ENCODE measurements at regions not wholly inside any gene's neighbourhood (a gene's known extent, or its start where the extent isn't known, plus 50 kb on each side); places are given as distances from the start of the nearest gene placed in this dataset.

- Histone ChIP-seq H3K9ac (replicated peaks; ENCODE audit: extremely low read depth, insufficient read depth, low read length) (no peak overlapping the region), H3K9me1 (replicated peaks; ENCODE audit: control insufficient read depth, extremely low read depth, insufficient read depth, low read length) (no peaks in the 10 kb centered on the region), H2AFZ (ENCODE audit: low read depth, low read length) (no peak overlapping the region), H3K4me3 (replicated peaks in 1 of 3; ENCODE audit: insufficient read depth in 1 of 3, low read depth in 1 of 3, low read length in 3 of 3) (no peak overlapping the region), H3K79me2 (ENCODE audit: control insufficient read depth, insufficient read depth, low read length) (no peaks in the 10 kb centered on the region), H4K20me1 (replicated peaks; ENCODE audit: control insufficient read depth, extremely low read depth, insufficient read depth, low read length) (no peaks in the 10 kb centered on the region), H3K4me2 (ENCODE audit: insufficient read depth, low read length) (no peak overlapping the region), H3K4me1 (ENCODE audit: control insufficient read depth, extremely low read depth, insufficient read depth, low read length) (no peaks in the 10 kb centered on the region), H3K9me3 (replicated peaks; ENCODE audit: control insufficient read depth, insufficient read depth, low read length) (no peaks in the 10 kb centered on the region), H3K36me3 (ENCODE audit: control insufficient read depth in 2 of 2, extremely low read depth in 1 of 2, insufficient read depth in 2 of 2, low read length in 2 of 2) (no peaks in the 10 kb centered on the region), H3K27me3 (ENCODE audit: control insufficient read depth in 2 of 2, insufficient read depth in 2 of 2, low read length in 2 of 2) (no peaks in the 10 kb centered on the region), H3K27ac (ENCODE audit: insufficient read depth, low read depth, low read length) (no peak overlapping the region)
- no peak for TF ChIP-seq CTCF (IDR thresholded peaks at IDR 0.05; ENCODE audit: extremely low read depth in 1 of 2, insufficient read depth in 1 of 2, low read depth in 1 of 2, low read length in 2 of 2)
- no peak for TF ChIP-seq MYC (IDR thresholded peaks at IDR 0.05; ENCODE audit: low read depth, low read length)
- no peak for TF ChIP-seq GATA2 (IDR thresholded peaks at IDR 0.05; ENCODE audit: insufficient read depth, insufficient read length, low read depth, low read length)
- no peak for TF ChIP-seq MAX (IDR thresholded peaks at IDR 0.05; ENCODE audit: insufficient read depth, insufficient read length)
- TF ChIP-seq EZH2 (IDR thresholded peaks at IDR 0.05; ENCODE audit: borderline replicate concordance, low read depth, low read length, severe bottlenecking): no peak
- TF ChIP-seq JUN (IDR thresholded peaks at IDR 0.05; ENCODE audit: borderline replicate concordance, insufficient read depth, insufficient read length, low read depth): no peak
- TF ChIP-seq POLR2AphosphoS5 (IDR thresholded peaks at IDR 0.05; ENCODE audit: insufficient read depth, low read depth, low read length): no peak
- TF ChIP-seq POLR2A (IDR thresholded peaks at IDR 0.05; ENCODE audit: low read depth, low read length): no peak
- no peak for TF ChIP-seq FOS (IDR thresholded peaks at IDR 0.05; ENCODE audit: borderline replicate concordance, insufficient read depth, low read length)
- no TSS peak for BruUV-seq (replicated peaks)
- DNase-seq (ENCODE audit: low read depth, low spot score) (no peak), FAIRE-seq (no peak)
- ChIA-PET CTCF (interaction anchor here (0.5 kb wide), 1 partner anchor 179 kb away, joined by 3 read pairs; no protein-coding TSS in a partner anchor), POLR2A (no interaction called here)
- intact Hi-C loops (cut with micrococcal nuclease) (no loop called here), dilution Hi-C loops (cut with MboI; ENCODE audit: extremely low pct_ligation_motif_present, low sequenced_read_pairs) (no loop called here)
These were observed 270.5 kb downstream of the SMARCA2 start for GRCh38 chr9:2285416-2286332.
